Neural crest cell (in vitro differentiated cells): ENCODE measurements at regions not wholly inside any gene's neighbourhood (a gene's known extent, or its start where the extent isn't known, plus 50 kb on each side); places are given as distances from the start of the nearest gene placed in this dataset.

Experiments
- DNase-seq: peaks from one replicate; pipeline ENCODE4 v3.0.0; 2021; ENCODE audit warnings: low read depth, mixed read lengths, low spot score
- H3K27ac Mint-ChIP-seq: one replicate; pipeline ENCODE4 v1.8.0; 2021; ENCODE audit warnings: mild to moderate bottlenecking, mixed read lengths; ENCODE audit not compliant: unreplicated experiment
- H3K27me3 Mint-ChIP-seq: 2 replicates; pipeline ENCODE4 v1.8.0; 2021; ENCODE audit warnings: low read depth, mild to moderate bottlenecking, mixed read lengths
- H3K36me3 Mint-ChIP-seq: 2 replicates; pipeline ENCODE4 v1.8.0; 2021; ENCODE audit warnings: low read depth, mild to moderate bottlenecking, mixed read lengths
- H3K4me1 Mint-ChIP-seq: 2 replicates; pipeline ENCODE4 v1.8.0; 2021; ENCODE audit warnings: mixed read lengths
- H3K4me3 Mint-ChIP-seq: one replicate; pipeline ENCODE4 v1.8.0; 2021; ENCODE audit warnings: mild to moderate bottlenecking, mixed read lengths
- H3K9me3 Mint-ChIP-seq: 2 replicates; pipeline ENCODE4 v1.8.0; 2021; ENCODE audit warnings: mixed read lengths
- TF ChIP-seq, protein P1 (sequence below): fragments of 200-600 bp; sonication (generic); conservative IDR thresholded peaks from 2 replicates; pipeline ENCODE4 v1.5.0; 2021; ENCODE audit warnings: antibody characterized with exemption, mild to moderate bottlenecking

DNA sequence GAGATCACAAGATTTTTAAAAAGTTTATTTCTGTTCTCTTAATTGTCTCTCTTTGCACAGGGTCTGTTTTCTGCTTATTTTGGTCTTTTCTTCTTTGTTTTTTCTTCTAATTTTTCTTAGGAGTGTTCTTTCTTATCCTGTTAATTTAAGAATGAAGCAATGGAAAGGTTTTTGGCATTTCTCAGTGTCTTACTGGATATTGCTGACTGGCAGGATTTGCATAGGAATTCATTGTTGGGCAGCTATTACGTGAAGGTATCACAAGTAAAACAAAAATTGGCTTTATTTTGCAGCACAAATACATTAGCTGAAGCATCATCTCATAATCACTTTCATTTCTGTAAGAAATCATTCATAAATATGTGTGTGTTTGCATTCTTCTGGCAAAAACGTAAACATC, 566.9 kb upstream of the CDH6 start:
- peaks cover 4% of the 10 kb centered on the region for H3K36me3 Mint-ChIP-seq
- DNase-seq = no peak
- H3K4me1 Mint-ChIP-seq = no peaks in the 10 kb centered on the region

DNA sequence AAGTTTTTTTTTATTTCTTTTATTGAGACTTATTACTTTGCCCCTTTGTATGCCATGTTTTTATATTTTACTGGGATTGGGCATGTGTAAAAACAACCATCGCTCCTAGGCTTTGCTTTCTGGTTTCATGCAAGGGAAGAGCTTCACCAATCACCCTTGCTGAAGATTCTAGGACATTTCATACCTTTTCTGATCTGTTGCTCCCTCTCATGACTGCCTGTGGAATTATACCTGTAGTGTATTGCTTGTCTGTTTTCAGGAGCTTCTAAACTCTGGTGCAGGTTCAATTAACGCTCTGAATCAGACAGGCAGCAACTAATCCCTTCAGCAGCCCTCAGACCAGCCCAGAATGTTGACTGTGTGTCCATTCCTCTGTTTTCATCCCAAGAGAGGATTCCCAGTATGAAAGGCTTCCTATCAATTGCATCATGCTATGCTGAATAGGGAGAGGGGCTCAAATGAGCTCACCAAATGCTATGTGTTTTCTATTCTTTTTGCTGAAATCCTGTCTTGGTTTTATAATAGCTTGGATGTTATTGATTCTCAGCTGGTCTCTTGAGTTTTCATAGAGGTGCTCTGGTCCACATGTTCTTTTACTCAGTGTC, 572.9 kb upstream of the CDH6 start:
- TF ChIP-seq, protein P1, sequence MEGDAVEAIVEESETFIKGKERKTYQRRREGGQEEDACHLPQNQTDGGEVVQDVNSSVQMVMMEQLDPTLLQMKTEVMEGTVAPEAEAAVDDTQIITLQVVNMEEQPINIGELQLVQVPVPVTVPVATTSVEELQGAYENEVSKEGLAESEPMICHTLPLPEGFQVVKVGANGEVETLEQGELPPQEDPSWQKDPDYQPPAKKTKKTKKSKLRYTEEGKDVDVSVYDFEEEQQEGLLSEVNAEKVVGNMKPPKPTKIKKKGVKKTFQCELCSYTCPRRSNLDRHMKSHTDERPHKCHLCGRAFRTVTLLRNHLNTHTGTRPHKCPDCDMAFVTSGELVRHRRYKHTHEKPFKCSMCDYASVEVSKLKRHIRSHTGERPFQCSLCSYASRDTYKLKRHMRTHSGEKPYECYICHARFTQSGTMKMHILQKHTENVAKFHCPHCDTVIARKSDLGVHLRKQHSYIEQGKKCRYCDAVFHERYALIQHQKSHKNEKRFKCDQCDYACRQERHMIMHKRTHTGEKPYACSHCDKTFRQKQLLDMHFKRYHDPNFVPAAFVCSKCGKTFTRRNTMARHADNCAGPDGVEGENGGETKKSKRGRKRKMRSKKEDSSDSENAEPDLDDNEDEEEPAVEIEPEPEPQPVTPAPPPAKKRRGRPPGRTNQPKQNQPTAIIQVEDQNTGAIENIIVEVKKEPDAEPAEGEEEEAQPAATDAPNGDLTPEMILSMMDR = no peak
- DNase-seq = no peak
- Mint-ChIP-seq H3K36me3 (peaks cover 12% of the 10 kb centered on the region), H3K4me3 (no peak overlapping the region), H3K27ac (no peak overlapping the region), H3K4me1 (no peaks in the 10 kb centered on the region), H3K9me3 (peaks cover 27% of the 10 kb centered on the region), H3K27me3 (no peaks in the 10 kb centered on the region)

More for the DNA sequence above, 566.9 kb upstream of the CDH6 start:
- peaks cover 12% of the 10 kb centered on the region for H3K9me3 Mint-ChIP-seq
- no peaks in the 10 kb centered on the region for H3K27me3 Mint-ChIP-seq
- H3K4me3 Mint-ChIP-seq = no peak overlapping the region
- H3K27ac Mint-ChIP-seq = no peak overlapping the region
- TF ChIP-seq, protein P1 = no peak

DNA sequence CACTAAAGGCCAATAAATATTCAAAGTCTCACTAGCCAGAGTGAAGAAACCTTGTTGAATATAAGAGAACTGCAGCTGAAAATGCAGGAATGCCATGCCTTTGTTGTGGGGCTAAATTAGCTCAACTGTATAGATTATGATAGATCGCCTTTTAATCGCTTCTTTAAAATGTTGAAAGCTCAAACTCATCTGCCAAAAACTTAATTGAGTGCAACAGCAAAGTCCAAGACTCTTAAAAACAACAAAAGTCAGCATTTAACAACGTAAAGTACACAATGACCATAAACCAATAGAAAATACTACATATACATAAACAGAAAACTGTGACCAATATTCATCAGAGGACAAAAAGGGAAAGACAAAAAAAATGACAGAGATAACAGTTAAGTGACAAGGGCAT, 585.0 kb upstream of the CDH6 start:
- H3K9me3 Mint-ChIP-seq = peaks cover 7% of the 10 kb centered on the region
- no peaks in the 10 kb centered on the region for H3K4me1 Mint-ChIP-seq
- no peak for DNase-seq
- TF ChIP-seq, protein P1 = no peak
- no peak overlapping the region for H3K27ac Mint-ChIP-seq
- H3K4me3 Mint-ChIP-seq = no peak overlapping the region
- no peaks in the 10 kb centered on the region for H3K27me3 Mint-ChIP-seq
- peaks cover 3% of the 10 kb centered on the region for H3K36me3 Mint-ChIP-seq

DNA sequence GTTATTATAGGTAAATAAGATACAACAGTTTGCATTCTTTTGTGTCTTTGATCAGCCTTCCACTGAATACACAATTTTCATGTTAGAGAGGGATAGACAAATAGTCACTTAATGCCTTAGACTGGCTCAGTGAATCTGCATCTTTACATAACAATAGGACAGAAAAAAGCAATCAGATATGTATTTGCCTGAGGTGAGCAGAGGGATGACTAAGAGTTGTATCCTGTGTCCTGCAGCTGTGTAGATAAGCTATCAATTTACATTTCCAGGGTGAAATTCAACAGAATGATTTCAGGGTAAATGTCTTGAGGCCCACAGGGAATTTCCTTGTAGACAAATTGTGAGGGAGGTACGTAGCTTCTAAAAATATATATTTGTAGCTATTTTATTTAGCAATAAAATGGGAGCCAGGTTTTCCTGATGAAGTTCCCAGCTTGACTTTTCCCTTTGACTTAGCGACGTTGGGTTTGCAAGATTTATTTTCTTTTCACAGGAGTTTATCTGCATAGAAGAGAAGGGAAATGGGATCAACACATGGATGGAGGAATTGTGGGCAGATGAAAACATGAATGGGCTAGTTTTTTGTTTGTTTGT, 586.1 kb upstream of the CDH6 start:
- Mint-ChIP-seq H3K4me1 (no peaks in the 10 kb centered on the region), H3K4me3 (no peak overlapping the region), H3K27ac (no peak overlapping the region), H3K36me3 (peaks cover 3% of the 10 kb centered on the region), H3K27me3 (no peaks in the 10 kb centered on the region), H3K9me3 (peaks cover 7% of the 10 kb centered on the region)
- TF ChIP-seq, protein P1 = no peak
- no peak for DNase-seq

DNA sequence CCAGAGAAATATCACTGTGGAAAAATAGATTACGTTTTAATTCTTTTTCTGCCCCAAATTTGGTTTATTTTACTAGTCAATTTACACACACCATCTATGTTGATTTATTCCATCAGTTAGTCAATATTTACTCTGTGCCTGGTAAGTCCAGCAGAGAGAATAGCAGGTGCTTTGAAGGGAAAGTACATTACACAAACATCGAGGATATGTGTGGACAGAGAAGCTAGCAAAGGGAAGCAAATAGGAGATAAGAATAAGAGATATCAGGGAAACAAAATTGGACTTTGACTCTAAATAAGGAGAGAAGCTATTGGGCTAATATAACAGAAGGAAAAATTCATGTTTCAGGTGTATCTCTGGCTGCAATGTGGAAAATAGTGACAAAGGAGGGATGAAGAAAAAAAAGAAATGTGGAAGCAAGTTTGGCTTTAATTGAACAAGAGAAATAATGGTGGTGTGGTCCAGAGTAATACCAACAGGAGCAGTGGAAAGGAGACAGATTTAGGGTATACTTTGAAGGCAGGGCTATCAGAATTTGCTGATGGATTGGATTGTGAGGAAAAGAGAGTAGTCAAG, 587.7 kb upstream of the CDH6 start:
- H3K4me3 Mint-ChIP-seq = no peak overlapping the region
- peaks cover 3% of the 10 kb centered on the region for H3K36me3 Mint-ChIP-seq
- no peak overlapping the region for H3K27ac Mint-ChIP-seq
- H3K27me3 Mint-ChIP-seq = no peaks in the 10 kb centered on the region
- TF ChIP-seq, protein P1 = no peak
- H3K9me3 Mint-ChIP-seq = peaks cover 6% of the 10 kb centered on the region
- DNase-seq = no peak
- no peaks in the 10 kb centered on the region for H3K4me1 Mint-ChIP-seq
